Activated B cell treated with CpG ODN at 0.5 μM for 24 hours (primary cell): ENCODE measurements at regions not wholly inside any gene's neighbourhood (a gene's known extent, or its start where the extent isn't known, plus 50 kb on each side); places are given as distances from the start of the nearest gene placed in this dataset.
"Not testable (repeated sequence)": the region's sequence is repeated elsewhere in the genome, so short reads cannot be mapped to it uniquely, and the experiment has no call there.

Experiments used
- ATAC-seq: fragments of 200-7000 bp; cut with Tn5 transposase; one replicate; pipeline ENCODE4 v1.10.0; 2021; ENCODE audit warnings: low read depth, mild to moderate bottlenecking, moderate library complexity
- CTCF ChIA-PET: fragments of 350-600 bp; sonication (Branson Sonifier 250); formaldehyde crosslinking; loops from one replicate; lab custom pipeline; 2021; ENCODE audit warnings: antibody characterized with exemption; lab: Charles Lee
- POLR2A ChIA-PET: fragments of 350-600 bp; sonication (Branson Sonifier 250); formaldehyde crosslinking; loops from one replicate; lab custom pipeline; 2021; ENCODE audit warnings: antibody characterized with exemption; lab: Charles Lee
- DNase-seq: peaks from one replicate; pipeline ENCODE4 v3.0.0; 2022
- H3K27ac Mint-ChIP-seq: one replicate; pipeline ENCODE4 v1.8.0; 2020; ENCODE audit warnings: mixed read lengths
- H3K27me3 Mint-ChIP-seq: one replicate; pipeline ENCODE4 v1.8.0; 2021; ENCODE audit warnings: mixed read lengths
- H3K36me3 Mint-ChIP-seq: one replicate; pipeline ENCODE4 v1.8.0; 2021; ENCODE audit warnings: low read depth, mixed read lengths
- H3K4me1 Mint-ChIP-seq: one replicate; pipeline ENCODE4 v1.8.0; 2021; ENCODE audit warnings: mixed read lengths
- H3K4me3 Mint-ChIP-seq: one replicate; pipeline ENCODE4 v1.8.0; 2020; ENCODE audit warnings: mild to moderate bottlenecking, mixed read lengths
- H3K9me3 Mint-ChIP-seq: one replicate; pipeline ENCODE4 v1.8.0; 2020; ENCODE audit warnings: mixed read lengths
- intact Hi-C: fragments of 100-400 bp; cut with micrococcal nuclease; formaldehyde crosslinking; loops from one replicate; pipeline ENCODE4 v1.15.1; 2024
- TF ChIP-seq, protein P1 (sequence below): fragments of 200-600 bp; IDR thresholded peaks from one replicate; pipeline ENCODE4 v1.8.0; 2022; ENCODE audit warnings: antibody characterized with exemption, mild to moderate bottlenecking

DNA sequence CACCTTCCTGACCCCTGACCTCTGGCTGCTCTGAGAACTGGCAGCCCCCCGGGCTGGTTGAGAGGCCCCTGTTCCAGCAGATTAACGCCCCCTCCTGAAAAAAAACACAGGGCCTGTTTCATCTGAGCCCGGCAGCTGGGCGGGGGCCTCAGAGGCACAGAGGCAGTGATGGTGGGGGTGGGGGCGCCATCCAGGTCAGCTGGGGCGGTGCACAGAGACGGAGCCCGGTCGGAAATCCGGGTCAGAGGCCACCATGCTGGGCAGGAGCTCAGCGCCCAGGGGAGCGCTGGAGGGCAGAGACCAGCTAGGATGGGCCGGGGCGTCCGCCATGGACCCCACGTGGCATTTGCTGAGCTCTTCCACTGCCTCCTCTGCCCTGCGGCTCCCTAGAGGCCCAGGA is 68.0 kb downstream of the UNCX start:
- ChIA-PET POLR2A (no interaction called here), CTCF (no interaction called here)
- ATAC-seq (no peak), DNase-seq (no peak)
- H3K9me3 Mint-ChIP-seq: no peaks in the 10 kb centered on the region
- no peak overlapping the region for H3K4me3 Mint-ChIP-seq
- TF ChIP-seq, protein P1, sequence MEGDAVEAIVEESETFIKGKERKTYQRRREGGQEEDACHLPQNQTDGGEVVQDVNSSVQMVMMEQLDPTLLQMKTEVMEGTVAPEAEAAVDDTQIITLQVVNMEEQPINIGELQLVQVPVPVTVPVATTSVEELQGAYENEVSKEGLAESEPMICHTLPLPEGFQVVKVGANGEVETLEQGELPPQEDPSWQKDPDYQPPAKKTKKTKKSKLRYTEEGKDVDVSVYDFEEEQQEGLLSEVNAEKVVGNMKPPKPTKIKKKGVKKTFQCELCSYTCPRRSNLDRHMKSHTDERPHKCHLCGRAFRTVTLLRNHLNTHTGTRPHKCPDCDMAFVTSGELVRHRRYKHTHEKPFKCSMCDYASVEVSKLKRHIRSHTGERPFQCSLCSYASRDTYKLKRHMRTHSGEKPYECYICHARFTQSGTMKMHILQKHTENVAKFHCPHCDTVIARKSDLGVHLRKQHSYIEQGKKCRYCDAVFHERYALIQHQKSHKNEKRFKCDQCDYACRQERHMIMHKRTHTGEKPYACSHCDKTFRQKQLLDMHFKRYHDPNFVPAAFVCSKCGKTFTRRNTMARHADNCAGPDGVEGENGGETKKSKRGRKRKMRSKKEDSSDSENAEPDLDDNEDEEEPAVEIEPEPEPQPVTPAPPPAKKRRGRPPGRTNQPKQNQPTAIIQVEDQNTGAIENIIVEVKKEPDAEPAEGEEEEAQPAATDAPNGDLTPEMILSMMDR: no peak
- H3K4me1 Mint-ChIP-seq: no peaks in the 10 kb centered on the region
- intact Hi-C loops: no loop called here
- no peaks in the 10 kb centered on the region for H3K36me3 Mint-ChIP-seq
- H3K27ac Mint-ChIP-seq: no peak overlapping the region
- H3K27me3 Mint-ChIP-seq: peaks cover 6% of the 10 kb centered on the region

DNA sequence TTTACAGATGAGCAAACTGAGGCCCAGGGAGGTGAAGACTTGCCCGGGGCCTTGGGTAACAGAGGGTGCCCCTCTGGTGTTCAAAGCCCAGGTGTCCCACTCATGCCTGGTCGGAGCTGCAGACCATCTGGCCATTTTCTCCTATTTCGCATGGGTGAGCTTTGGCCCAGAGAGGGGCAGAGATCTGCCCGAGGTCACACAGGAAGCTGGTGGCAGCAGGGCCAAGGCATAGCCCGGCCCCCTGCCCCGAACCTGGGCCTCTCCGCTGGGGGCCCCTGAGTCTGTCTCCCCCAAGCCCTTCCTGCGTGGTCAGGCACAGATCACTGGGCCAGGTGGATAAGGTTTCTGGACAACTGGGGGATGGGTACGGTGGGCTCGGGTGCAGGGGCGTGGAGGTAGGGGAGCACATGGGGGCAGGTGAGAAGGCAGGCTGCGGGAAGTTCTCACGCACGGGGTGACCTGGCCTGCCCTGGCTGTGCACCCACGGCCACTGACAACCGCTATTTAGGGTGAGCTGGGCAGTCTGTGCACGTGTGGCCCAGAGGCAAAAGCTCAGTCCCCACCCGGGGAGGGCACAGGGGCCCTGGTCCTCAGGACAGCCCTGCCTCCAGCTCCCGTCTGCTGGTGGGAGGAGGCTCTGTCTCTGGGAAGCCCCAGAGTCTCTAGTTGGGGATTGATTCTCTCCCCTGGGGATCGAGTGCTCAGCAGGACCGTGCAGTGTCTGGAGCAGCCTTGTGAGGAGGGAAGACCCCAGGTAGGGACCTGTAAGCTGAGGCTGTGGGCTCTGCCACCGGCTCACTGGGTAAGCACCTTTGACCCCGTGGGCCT is 68.6 kb downstream of the UNCX start:
- no peaks in the 10 kb centered on the region for H3K36me3 Mint-ChIP-seq
- ATAC-seq (no peak), DNase-seq (no peak)
- peaks cover 6% of the 10 kb centered on the region for H3K27me3 Mint-ChIP-seq
- no peaks in the 10 kb centered on the region for H3K4me1 Mint-ChIP-seq
- no peak overlapping the region for H3K27ac Mint-ChIP-seq
- H3K9me3 Mint-ChIP-seq: no peaks in the 10 kb centered on the region
- POLR2A ChIA-PET: no interaction called here
- H3K4me3 Mint-ChIP-seq: no peak overlapping the region
- TF ChIP-seq, protein P1: no peak
- intact Hi-C loops: no loop called here
- CTCF ChIA-PET: no interaction called here

DNA sequence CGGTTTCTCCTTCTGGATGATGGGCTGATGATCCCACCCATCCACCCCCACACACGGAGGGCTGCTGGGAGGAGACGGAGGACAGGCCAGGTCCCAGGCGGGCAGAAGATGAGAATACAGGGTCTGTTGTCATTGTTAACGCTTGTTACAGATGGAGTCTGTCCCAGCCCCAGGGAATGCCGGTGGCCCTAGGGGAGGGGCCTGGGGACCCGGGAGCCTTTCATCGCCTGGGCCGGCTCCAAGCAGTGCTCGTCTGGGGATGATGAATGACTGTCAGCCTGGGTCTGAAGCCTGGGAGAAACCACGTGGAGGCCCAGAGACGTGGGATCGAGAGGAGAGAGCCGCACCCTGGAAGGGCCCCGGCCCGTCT is 69.2 kb downstream of the UNCX start:
- Mint-ChIP-seq H3K36me3 (no peaks in the 10 kb centered on the region), H3K4me1 (no peaks in the 10 kb centered on the region), H3K27me3 (peaks cover 4% of the 10 kb centered on the region), H3K27ac (no peak overlapping the region), H3K4me3 (no peak overlapping the region), H3K9me3 (no peaks in the 10 kb centered on the region)
- TF ChIP-seq, protein P1: no peak
- DNase-seq: no peak
- intact Hi-C loops: no loop called here
- POLR2A ChIA-PET: no interaction called here
- ATAC-seq: no peak
- CTCF ChIA-PET: no interaction called here

DNA sequence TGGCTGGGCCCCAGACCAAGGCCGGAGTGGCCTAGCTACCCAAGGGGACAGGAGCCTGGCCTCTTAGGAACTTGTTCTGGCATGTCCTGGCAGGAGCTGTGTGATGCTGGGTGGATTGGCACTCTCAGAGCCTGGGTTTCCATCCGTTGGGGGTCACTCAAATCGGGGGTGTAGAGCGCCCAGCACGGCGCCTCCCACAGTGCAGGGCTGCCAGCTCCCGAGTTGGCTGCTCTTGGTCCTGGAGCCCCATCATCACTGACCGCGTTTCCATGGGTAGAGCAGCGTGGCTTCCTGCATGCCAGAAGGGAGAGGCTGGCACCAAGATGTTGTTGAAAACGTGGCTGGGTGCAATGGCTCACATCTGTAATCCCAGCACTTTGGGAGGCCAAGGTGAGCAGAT is 70.3 kb downstream of the UNCX start:
- no peaks in the 10 kb centered on the region for H3K4me1 Mint-ChIP-seq
- ATAC-seq (no peak), DNase-seq (no peak)
- ChIA-PET CTCF (no interaction called here), POLR2A (no interaction called here)
- intact Hi-C loops: no loop called here
- no peak overlapping the region for H3K27ac Mint-ChIP-seq
- no peaks in the 10 kb centered on the region for H3K27me3 Mint-ChIP-seq
- no peaks in the 10 kb centered on the region for H3K36me3 Mint-ChIP-seq
- H3K4me3 Mint-ChIP-seq: no peak overlapping the region
- H3K9me3 Mint-ChIP-seq: peaks cover 3% of the 10 kb centered on the region
- TF ChIP-seq, protein P1: no peak

DNA sequence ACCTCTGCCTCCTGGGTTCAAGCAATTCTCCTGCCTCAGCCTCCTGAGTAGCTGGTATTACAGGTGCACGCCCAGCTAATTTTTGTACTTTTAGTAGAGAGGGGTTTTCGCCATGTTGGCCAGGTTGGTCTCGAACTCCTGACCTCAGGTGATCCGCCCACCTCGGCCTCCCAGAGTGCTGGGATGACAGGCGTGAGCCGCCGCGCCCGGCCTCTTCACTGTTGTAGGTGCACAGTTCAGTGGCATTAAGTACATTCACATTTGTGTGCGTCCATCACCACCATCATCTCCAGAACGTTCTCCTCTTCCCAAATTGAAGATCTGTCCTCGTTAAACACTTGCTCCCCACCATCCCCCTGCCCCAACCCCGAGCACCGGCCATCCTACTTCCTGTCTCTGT is 71.3 kb downstream of the UNCX start:
- ATAC-seq, H3K4me3 Mint-ChIP-seq, CTCF ChIA-PET, H3K36me3 Mint-ChIP-seq, DNase-seq, H3K4me1 Mint-ChIP-seq, H3K27ac Mint-ChIP-seq, POLR2A ChIA-PET, intact Hi-C loops, H3K9me3 Mint-ChIP-seq, H3K27me3 Mint-ChIP-seq: not testable (repeated sequence)

DNA sequence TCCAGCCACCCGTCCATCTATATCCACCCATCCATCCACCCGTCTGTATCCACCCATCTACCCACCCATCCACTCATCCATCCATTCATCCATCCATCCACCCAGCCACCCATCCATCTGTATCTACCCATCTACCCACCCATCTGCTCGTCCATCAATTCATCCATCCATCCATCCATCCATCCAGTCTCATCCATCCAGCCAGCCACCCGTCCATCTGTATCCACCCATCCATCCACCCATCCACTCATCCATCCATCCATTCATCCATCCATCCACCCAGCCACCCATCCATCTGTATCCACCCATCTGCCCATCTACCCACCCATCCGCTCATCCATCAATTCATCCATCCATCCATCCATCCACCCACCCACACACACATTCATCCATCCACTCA is 73.2 kb downstream of the UNCX start:
- DNase-seq (no peak), ATAC-seq (no peak)
- TF ChIP-seq, protein P1: no peak
- no peaks in the 10 kb centered on the region for H3K4me1 Mint-ChIP-seq
- intact Hi-C loops: no loop called here
- peaks cover 5% of the 10 kb centered on the region for H3K9me3 Mint-ChIP-seq
- no peaks in the 10 kb centered on the region for H3K27me3 Mint-ChIP-seq
- H3K27ac Mint-ChIP-seq: no peak overlapping the region
- ChIA-PET CTCF (no interaction called here), POLR2A (no interaction called here)
- no peak overlapping the region for H3K4me3 Mint-ChIP-seq
- no peaks in the 10 kb centered on the region for H3K36me3 Mint-ChIP-seq
